NOMO-1 (cell line): ENCODE measurements at regions not wholly inside any gene's neighbourhood (a gene's known extent, or its start where the extent isn't known, plus 50 kb on each side); places are given as distances from the start of the nearest gene placed in this dataset.
"Not testable (repeated sequence)": the region's sequence is repeated elsewhere in the genome, so short reads cannot be mapped to it uniquely, and the experiment has no call there.

Source experiments
- DNase-seq, 2 experiments: peaks; one replicate each; lab custom pipeline; 2025; ENCODE audit not compliant: unreplicated experiment in 2 of 2; lab: John Stamatoyannopoulos, UW

GRCh38 chr3:18195836-18196235, 229.3 kb downstream of the SATB1 start:
- DNase-seq = no peak

DNA sequence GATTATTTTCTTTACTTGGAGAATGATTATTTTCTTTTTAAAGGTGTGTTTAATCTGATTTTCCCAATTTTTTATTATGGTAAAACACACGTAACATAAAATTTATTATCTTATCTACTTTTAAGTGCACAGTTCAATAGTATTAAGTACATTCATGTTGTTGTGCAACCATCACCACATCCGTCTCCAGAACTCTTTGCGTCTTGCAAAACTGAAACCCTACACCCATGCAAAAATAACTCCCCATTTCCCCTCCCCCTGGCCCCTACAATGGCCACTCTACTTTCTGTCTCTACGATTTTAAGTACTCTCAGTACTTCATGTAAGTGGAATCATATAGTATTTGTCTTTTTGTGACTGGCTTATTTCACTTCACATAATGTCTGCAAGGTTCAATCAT, 230.7 kb downstream of the SATB1 start:
- peak; percentile 50 to 52 for DNase-seq

GRCh38 chr3:18190646-18191045, 234.5 kb downstream of the SATB1 start:
- no peak for DNase-seq

DNA sequence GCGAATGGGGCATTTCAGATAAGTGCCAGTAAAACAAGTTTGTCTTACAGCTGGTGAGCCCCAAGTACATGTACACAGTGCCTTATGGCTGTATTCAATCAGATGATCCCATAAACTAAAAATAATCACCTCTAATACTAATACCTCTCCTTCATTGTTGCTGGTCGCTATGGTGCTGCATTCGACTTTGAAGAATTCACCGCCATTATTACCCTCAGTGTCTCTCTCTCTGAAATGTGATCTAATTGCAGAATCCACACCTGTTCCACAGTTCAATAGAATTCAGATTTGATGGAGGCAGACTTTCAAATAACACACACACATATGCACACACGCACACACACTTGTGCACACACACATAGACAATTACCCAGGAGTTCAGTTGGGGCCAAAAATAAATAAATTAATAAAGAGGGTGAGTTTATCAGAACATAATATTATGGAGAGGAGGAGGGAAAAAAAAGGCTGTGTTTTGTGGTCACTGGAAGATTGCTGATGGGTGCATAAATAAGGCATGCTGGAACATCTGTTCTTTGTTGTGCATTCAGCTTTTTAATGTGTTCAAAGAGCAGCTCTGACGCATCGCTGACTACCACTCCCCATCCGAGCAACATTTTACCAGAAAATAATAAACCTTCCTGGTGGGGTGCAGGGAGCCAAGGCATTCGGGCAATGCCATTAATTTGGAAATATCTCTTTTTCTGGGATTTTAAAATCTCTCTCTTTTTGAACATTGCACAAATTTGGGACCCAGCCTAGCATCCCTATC, 235.7 kb downstream of the SATB1 start:
- no peak for DNase-seq

- DNase-seq = no peak
Measured at GRCh38 chr3:18188491-18188890, 236.6 kb downstream of the SATB1 start.

- DNase-seq = no peak
Measured at GRCh38 chr3:18185624-18186023, 239.5 kb downstream of the SATB1 start.

GRCh38 chr3:18182923-18183322, 242.2 kb downstream of the SATB1 start:
- DNase-seq = not testable (repeated sequence)

GRCh38 chr3:18179521-18179920, 245.6 kb downstream of the SATB1 start:
- no peak for DNase-seq

- no peak for DNase-seq
Measured at GRCh38 chr3:18177271-18177670, 247.9 kb downstream of the SATB1 start.

- not testable (repeated sequence) for DNase-seq
Measured at GRCh38 chr3:18173891-18174290, 251.2 kb downstream of the SATB1 start.

GRCh38 chr3:18159681-18160080, 265.5 kb downstream of the SATB1 start:
- no peak for DNase-seq

GRCh38 chr3:18153571-18154173, 271.5 kb downstream of the SATB1 start:
- peak; percentile 50 to 85 for DNase-seq

GRCh38 chr3:18151199-18151598, 273.9 kb downstream of the SATB1 start:
- DNase-seq = no peak

DNA sequence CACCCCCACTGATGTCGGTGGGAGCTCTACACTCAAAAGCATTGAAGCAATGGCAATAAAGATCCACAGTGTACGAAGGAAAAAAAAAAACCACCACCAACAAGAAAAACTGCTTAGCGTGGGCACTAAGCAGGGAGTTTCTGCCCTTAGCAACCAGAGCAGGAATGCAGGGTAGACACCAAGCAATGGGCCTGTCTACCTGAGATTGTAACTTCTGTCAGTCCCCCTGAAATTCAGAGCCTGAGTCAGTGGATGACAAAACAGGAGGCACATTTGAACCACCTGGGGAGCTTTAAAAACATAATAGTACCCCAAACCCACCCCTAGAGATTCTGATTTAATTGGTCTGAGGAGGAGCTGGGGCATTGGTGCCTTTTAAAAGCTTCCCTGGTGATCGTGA, 275.2 kb downstream of the SATB1 start:
- no peak for DNase-seq

DNA sequence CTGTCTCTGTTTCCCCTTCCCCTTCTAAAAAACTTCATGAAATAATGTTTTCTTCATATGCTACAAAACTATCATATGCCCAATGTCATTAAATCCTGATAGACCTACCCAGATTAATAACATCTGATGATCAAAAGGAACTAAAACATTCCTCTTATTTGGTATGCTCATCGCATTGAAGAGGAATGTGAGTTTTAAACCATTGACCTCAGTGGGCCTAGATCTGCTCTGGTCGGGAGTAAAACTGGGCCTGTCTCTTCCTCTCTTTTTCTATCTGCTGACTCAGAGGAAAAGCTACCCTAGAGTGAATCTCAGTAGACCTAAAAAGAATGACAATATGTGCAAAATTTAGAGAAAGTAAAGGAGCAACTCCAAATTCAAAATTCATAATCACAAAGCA, 275.8 kb downstream of the SATB1 start:
- DNase-seq = no peak

GRCh38 chr3:18144571-18144970, 280.6 kb downstream of the SATB1 start:
- DNase-seq = no peak

DNA sequence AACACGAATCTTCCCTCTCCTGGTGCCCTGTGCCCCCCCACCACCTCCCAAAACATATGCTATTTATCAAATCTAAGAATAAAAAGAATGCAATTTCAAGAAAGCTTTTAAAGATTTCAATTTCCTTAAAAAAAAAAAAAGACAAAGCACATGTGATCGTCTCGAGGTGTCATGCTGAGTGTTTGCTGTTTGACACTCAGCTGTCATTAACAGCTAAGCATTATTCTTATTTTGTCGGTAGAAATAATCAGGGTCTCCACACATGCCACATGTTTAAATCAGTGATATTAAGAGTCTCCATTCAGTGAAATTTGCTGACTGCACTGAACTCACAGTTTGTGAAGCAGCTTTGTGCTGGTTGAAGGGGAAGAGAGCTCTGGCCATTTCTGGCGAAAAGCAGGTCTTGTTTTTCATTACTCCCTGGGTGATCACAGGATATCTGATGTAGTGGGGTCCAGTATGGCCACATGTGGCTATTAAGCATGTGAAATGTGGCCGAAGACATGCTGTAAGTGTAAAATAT, 281.8 kb downstream of the SATB1 start:
- no peak for DNase-seq

GRCh38 chr3:18137958-18138357, 287.2 kb downstream of the SATB1 start:
- DNase-seq = no peak

DNA sequence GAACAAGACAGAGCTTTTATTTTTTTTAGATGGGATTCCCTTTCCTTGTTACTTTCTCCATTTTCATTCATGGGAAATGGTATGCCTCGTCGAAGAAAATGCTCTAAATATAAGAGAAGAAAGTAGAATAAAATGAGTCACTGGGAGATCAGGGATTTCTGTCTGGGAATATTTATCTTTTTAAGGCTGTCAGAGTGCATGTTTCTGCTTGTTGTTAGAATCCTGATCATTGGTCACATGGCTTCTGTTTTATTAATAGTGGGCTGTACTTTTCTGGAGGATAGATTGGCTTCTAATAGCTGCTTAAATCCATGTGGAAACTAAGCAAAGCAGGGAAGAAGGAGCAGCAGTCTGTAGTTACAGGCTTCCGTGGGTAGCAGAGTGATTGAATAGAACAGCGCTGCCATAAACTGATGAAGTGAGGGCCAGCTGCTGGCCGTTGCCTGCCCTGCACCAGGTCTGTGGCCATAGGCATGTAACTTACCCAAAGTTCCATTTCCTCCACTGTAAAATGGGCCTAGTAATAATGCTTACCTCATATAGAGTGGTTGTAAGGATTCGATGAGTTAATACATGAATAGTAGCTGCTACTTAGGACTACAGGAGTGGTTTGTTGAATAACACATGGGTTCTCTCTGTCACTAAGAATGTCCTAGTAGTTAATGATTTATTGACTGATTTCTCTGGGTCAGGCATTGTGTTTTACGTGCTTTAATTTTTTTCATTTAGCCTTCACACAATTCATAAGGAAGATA, 289.9 kb downstream of the SATB1 start:
- DNase-seq = no peak

GRCh38 chr3:18134386-18135059, 290.6 kb downstream of the SATB1 start:
- DNase-seq = no peak

DNA sequence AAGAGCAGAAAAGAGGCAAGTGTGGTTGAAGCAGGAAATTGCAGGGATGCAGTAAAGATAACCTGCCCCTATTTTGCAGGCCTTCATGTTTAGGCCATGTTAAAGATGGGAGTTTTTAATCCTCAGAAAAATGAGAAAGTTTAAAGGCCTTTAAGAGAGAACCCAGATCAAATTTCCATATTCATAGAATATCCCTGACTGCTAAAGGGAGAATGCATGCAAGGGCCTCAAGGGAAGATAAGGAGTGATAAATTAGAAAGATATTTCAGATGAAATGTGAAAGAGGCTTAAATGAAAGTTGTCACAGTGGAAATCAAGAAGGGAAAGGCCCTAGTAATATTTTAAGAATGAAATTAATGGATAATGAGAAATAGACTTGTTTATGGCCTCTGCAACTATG, 292.1 kb downstream of the SATB1 start:
- DNase-seq = no peak
